HCT116 (cell line): ENCODE measurements at regions not wholly inside any gene's neighbourhood (a gene's known extent, or its start where the extent isn't known, plus 50 kb on each side); places are given as distances from the start of the nearest gene placed in this dataset.

Experiments
- CTCF ChIP-seq, 3 experiments: fragments of 200-600 bp in 1 of 3; sonication (generic) in 1 of 3; IDR thresholded peaks in 2 of 3; conservative IDR thresholded peaks in 1 of 3; 2 replicates each; pipeline ENCODE4 v1.5.1; 2012 to 2017; ENCODE audit warnings: low read depth in 2 of 3, low read length in 2 of 3, antibody characterized with exemption in 1 of 3, borderline replicate concordance in 1 of 3, control low read depth in 1 of 3, mild to moderate bottlenecking in 1 of 3, mixed read lengths in 1 of 3, mixed run types in 1 of 3, moderate library complexity in 1 of 3; ENCODE audit not compliant: insufficient read depth in 1 of 3
- EGR1 ChIP-seq: IDR thresholded peaks from 2 replicates; pipeline ENCODE4 v1.6.1; 2012; ENCODE audit warnings: low read depth
- EZH2 ChIP-seq: fragments of 200-600 bp; sonication (generic); IDR thresholded peaks from 2 replicates; pipeline ENCODE4 v1.6.1; 2017; ENCODE audit warnings: antibody characterized with exemption, mixed run types
- EZH2phosphoT487 ChIP-seq: fragments of 200-600 bp; IDR thresholded peaks from 2 replicates; pipeline ENCODE4 v1.6.1; 2018; ENCODE audit warnings: antibody characterized with exemption, borderline replicate concordance
- MAX ChIP-seq: IDR thresholded peaks from 2 replicates; pipeline ENCODE4 v1.6.1; 2012
- POLR2AphosphoS5 ChIP-seq: IDR thresholded peaks from 2 replicates; pipeline ENCODE4 v1.6.1; 2011; ENCODE audit warnings: mild to moderate bottlenecking, low read depth, low read length, moderate library complexity
- RAD21 ChIP-seq: IDR thresholded peaks from 2 replicates; pipeline ENCODE4 v1.6.1; 2012; ENCODE audit warnings: low read depth, mild to moderate bottlenecking
- SRF ChIP-seq: IDR thresholded peaks from 2 replicates; pipeline ENCODE4 v1.6.1; 2012; ENCODE audit warnings: low read depth
- ZBTB33 ChIP-seq: IDR thresholded peaks from 2 replicates; pipeline ENCODE4 v1.6.1; 2011; ENCODE audit warnings: mild to moderate bottlenecking, low read length, moderate library complexity; ENCODE audit not compliant: insufficient replicate concordance; ENCODE audit errors: extremely low read depth
- ZFX ChIP-seq: fragments of 450-650 bp; IDR thresholded peaks from 2 replicates; pipeline ENCODE4 v1.6.1; 2017

GRCh38 chr1:213345621-213346020 is 294.6 kb downstream of the RPS6KC1 start:
- TF ChIP-seq CTCF (IDR thresholded peaks at IDR 0.05 in 2 of 3, conservative IDR thresholded peaks at IDR 0.05 in 1 of 3; ENCODE audit: borderline replicate concordance in 1 of 3, insufficient read depth in 1 of 3, low read depth in 2 of 3, low read length in 2 of 3): no peak
- no peak for TF ChIP-seq POLR2AphosphoS5
- TF ChIP-seq SRF: no peak
- no peak for TF ChIP-seq ZBTB33
- no peak for TF ChIP-seq ZFX
- TF ChIP-seq EZH2: no peak
- no peak for TF ChIP-seq EGR1
- TF ChIP-seq MAX: no peak
- no peak for TF ChIP-seq EZH2phosphoT487
- no peak for TF ChIP-seq RAD21
